ENCODE measurements at regions not wholly inside any gene's neighbourhood (a gene's known extent, or its start where the extent isn't known, plus 50 kb on each side); places are given as distances from the start of the nearest gene placed in this dataset.
"Not testable (repeated sequence)": the region's sequence is repeated elsewhere in the genome, so short reads cannot be mapped to it uniquely, and the experiment has no call there.

- DNase-seq: no peak
Observed at GRCh38 chr2:239594772-239595608, 194.2 kb upstream of the HDAC4 start.

GRCh38 chr2:239594019-239594771 lies 193.4 kb upstream of the HDAC4 start:
- DNase-seq: no peak

GRCh38 chr2:239593455-239593854 lies 192.6 kb upstream of the HDAC4 start:
- no peak for DNase-seq

- DNase-seq: not testable (repeated sequence)
Observed at GRCh38 chr2:239592629-239593290, 191.9 kb upstream of the HDAC4 start.

GRCh38 chr2:239590995-239591915 lies 190.4 kb upstream of the HDAC4 start:
- no peak for DNase-seq

GRCh38 chr2:239590276-239590675 lies 189.5 kb upstream of the HDAC4 start:
- no peak for DNase-seq

- DNase-seq: no peak
Observed at GRCh38 chr2:239589833-239590232, 189.0 kb upstream of the HDAC4 start.

- no peak for DNase-seq
Observed at GRCh38 chr2:239589270-239589825, 188.5 kb upstream of the HDAC4 start.

GRCh38 chr2:239588451-239589269 lies 187.8 kb upstream of the HDAC4 start:
- no peak for DNase-seq

- no peak for DNase-seq
Observed at GRCh38 chr2:239587841-239588240, 187.0 kb upstream of the HDAC4 start.

GRCh38 chr2:239587311-239587731 lies 186.5 kb upstream of the HDAC4 start:
- no peak for DNase-seq

GRCh38 chr2:239586651-239587310 lies 186.0 kb upstream of the HDAC4 start:
- no peak for DNase-seq

GRCh38 chr2:239585422-239585821 lies 184.6 kb upstream of the HDAC4 start:
- no peak for DNase-seq

- DNase-seq: no peak
Observed at GRCh38 chr2:239584986-239585385, 184.2 kb upstream of the HDAC4 start.

- DNase-seq: no peak
Observed at GRCh38 chr2:239583879-239584859, 183.3 kb upstream of the HDAC4 start.

GRCh38 chr2:239583171-239583878 lies 182.5 kb upstream of the HDAC4 start:
- no peak for DNase-seq

GRCh38 chr2:239582476-239582875 lies 181.7 kb upstream of the HDAC4 start:
- DNase-seq: no peak

- DNase-seq: no peak
Observed at GRCh38 chr2:239581352-239581901, 180.6 kb upstream of the HDAC4 start.

- no peak for DNase-seq
Observed at GRCh38 chr2:239580199-239580527, 179.3 kb upstream of the HDAC4 start.

Data from NCI-H748 treated with DMSO at 0.1 percent for 48 hours (cell line).